GM12874 (cell line): ENCODE measurements at regions not wholly inside any gene's neighbourhood (a gene's known extent, or its start where the extent isn't known, plus 50 kb on each side); places are given as distances from the start of the nearest gene placed in this dataset.

ENCODE experiments used
- TF ChIP-seq, protein P1 (sequence below): IDR thresholded peaks from 2 replicates; pipeline ENCODE4 v1.5.1; 2011; ENCODE audit warnings: low read depth, mild to moderate bottlenecking, control low read depth, low read length, moderate library complexity; ENCODE audit not compliant: insufficient read depth

DNA sequence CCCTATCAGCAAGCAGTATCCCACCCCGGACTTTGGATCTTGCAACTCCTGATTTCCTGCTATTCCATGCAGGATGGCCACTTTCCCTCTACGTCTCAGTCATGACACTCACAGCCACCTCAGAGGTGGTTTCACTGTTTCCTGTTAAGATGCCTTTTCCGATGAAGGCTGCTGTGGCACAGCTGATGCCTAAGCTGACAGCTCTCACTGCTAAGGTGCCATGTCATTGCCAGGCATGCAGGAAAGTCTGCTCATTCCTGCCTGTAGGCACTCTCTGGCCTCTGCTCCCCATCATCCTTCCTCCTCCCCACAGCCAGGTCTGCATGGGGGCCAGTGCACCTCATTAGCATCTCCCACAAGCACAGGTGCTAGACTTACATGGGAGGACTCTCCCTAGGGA is 173.0 kb downstream of the CBLN1 start:
- TF ChIP-seq, protein P1, sequence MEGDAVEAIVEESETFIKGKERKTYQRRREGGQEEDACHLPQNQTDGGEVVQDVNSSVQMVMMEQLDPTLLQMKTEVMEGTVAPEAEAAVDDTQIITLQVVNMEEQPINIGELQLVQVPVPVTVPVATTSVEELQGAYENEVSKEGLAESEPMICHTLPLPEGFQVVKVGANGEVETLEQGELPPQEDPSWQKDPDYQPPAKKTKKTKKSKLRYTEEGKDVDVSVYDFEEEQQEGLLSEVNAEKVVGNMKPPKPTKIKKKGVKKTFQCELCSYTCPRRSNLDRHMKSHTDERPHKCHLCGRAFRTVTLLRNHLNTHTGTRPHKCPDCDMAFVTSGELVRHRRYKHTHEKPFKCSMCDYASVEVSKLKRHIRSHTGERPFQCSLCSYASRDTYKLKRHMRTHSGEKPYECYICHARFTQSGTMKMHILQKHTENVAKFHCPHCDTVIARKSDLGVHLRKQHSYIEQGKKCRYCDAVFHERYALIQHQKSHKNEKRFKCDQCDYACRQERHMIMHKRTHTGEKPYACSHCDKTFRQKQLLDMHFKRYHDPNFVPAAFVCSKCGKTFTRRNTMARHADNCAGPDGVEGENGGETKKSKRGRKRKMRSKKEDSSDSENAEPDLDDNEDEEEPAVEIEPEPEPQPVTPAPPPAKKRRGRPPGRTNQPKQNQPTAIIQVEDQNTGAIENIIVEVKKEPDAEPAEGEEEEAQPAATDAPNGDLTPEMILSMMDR: no peak

GRCh38 chr16:49103298-49103697 is 178.3 kb downstream of the CBLN1 start:
- TF ChIP-seq, protein P1: no peak

- TF ChIP-seq, protein P1: no peak
These were observed 179.6 kb downstream of the CBLN1 start for GRCh38 chr16:49101997-49102396.

- TF ChIP-seq, protein P1: no peak
These were observed 181.3 kb downstream of the CBLN1 start for GRCh38 chr16:49100366-49100765.

DNA sequence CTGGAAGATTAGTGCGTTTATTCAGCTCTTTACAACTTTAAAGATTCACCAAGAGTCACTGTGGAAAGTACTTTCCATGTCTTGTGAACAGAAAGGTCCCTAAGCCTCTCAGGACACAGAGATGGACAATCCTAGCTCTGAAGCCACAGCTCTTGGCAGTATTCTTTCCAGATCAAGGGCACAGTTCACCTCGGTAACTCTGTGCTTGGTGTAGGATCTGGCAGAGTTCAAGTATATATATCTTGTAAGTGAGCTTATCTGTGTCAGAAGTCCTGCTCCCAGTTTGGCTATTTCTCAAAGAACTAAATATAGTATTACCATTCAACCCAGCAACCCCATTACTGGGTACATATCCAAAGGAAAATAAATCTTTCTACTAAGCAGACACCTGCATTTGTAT is 183.7 kb downstream of the CBLN1 start:
- TF ChIP-seq, protein P1: no peak

GRCh38 chr16:49096176-49096945 is 185.3 kb downstream of the CBLN1 start:
- TF ChIP-seq, protein P1: no peak

GRCh38 chr16:49095539-49095938 is 186.1 kb downstream of the CBLN1 start:
- TF ChIP-seq, protein P1: no peak
